CMK (cell line): ENCODE measurements at regions not wholly inside any gene's neighbourhood (a gene's known extent, or its start where the extent isn't known, plus 50 kb on each side); places are given as distances from the start of the nearest gene placed in this dataset.
"Not testable (repeated sequence)": the region's sequence is repeated elsewhere in the genome, so short reads cannot be mapped to it uniquely, and the experiment has no call there.

Source experiments
- DNase-seq: peaks from one replicate; pipeline ENCODE4 v3.0.0-alpha.2; 2010; ENCODE audit warnings: low read depth

- no peak for DNase-seq
Measured at GRCh38 chr6:11961923-11962322, 50.2 kb upstream of the HIVEP1 start.

- no peak for DNase-seq
Measured at GRCh38 chr6:11960909-11961779, 51.0 kb upstream of the HIVEP1 start.

- no peak for DNase-seq
Measured at GRCh38 chr6:11956781-11957180, 55.3 kb upstream of the HIVEP1 start.

- no peak for DNase-seq
Measured at GRCh38 chr6:11953641-11954040, 58.5 kb upstream of the HIVEP1 start.

GRCh38 chr6:11952316-11952715, 59.8 kb upstream of the HIVEP1 start:
- no peak for DNase-seq

- DNase-seq, result no peak
Measured at GRCh38 chr6:11951868-11952267, 60.2 kb upstream of the HIVEP1 start.

- DNase-seq, result no peak
Measured at GRCh38 chr6:11950109-11950508, 62.0 kb upstream of the HIVEP1 start.

GRCh38 chr6:11947575-11947974, 64.5 kb upstream of the HIVEP1 start:
- DNase-seq, result no peak

GRCh38 chr6:11947063-11947462, 65.0 kb upstream of the HIVEP1 start:
- no peak for DNase-seq

- DNase-seq, result no peak
Measured at GRCh38 chr6:11944111-11944510, 68.0 kb upstream of the HIVEP1 start.

- DNase-seq, result no peak
Measured at GRCh38 chr6:11943060-11943459, 69.1 kb upstream of the HIVEP1 start.

- no peak for DNase-seq
Measured at GRCh38 chr6:11942185-11942864, 69.8 kb upstream of the HIVEP1 start.

- not testable (repeated sequence) for DNase-seq
Measured at GRCh38 chr6:11940532-11941166, 71.5 kb upstream of the HIVEP1 start.

GRCh38 chr6:11938285-11938890, 73.7 kb upstream of the HIVEP1 start:
- DNase-seq, result peak; percentile 90

GRCh38 chr6:11934638-11935037, 77.5 kb upstream of the HIVEP1 start:
- DNase-seq, result no peak

GRCh38 chr6:11932892-11933291, 79.2 kb upstream of the HIVEP1 start:
- DNase-seq, result not testable (repeated sequence)

- DNase-seq, result no peak
Measured at GRCh38 chr6:11931296-11932035, 80.6 kb upstream of the HIVEP1 start.

GRCh38 chr6:11930834-11931233, 81.3 kb upstream of the HIVEP1 start:
- not testable (repeated sequence) for DNase-seq

GRCh38 chr6:11930240-11930639, 81.9 kb upstream of the HIVEP1 start:
- no peak for DNase-seq

GRCh38 chr6:11929241-11929835, 82.8 kb upstream of the HIVEP1 start:
- DNase-seq, result no peak
